GM04503 (cell line): ENCODE measurements at regions not wholly inside any gene's neighbourhood (a gene's known extent, or its start where the extent isn't known, plus 50 kb on each side); places are given as distances from the start of the nearest gene placed in this dataset.

Experiments used
- DNase-seq: peaks from one replicate; pipeline ENCODE4 v3.0.0-alpha.2; 2012; ENCODE audit warnings: low read depth

DNA sequence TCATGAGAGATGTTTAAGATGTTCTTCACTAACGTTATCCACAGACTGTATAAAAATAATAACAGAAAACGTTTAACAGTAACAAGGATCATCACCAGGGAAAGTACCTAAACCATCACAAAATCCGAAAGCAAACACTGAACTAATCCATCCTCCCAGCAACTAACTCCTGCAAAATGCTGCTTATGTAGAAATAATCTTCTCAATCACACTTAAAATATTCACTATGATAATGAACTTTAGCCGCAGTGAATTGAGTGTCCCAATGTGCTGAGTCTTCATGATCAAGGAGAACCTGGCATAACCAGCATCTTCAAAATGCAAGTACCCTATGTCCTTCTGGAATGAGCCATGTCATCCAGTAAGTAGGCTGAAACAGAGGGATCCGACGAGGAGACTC lies 166.1 kb downstream of the LTN1 start:
- no peak for DNase-seq

DNA sequence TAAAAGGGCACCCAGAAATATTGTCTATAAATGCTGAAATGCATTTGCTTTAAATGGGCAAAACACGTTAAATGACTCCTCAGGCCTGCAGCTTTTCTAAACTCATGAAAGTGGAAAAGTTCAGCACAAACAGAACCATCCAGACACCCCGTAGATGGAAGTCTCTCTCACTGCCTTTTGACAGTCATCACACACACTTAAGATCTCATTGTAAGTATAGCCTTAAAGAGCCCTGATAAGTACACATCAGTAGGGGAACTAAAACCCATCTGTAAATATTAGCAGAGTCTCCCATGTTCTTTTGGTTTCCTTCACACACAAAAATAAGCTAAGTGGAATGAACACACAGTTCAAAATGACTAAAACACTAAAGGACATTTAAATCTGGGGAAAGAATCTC lies 166.7 kb downstream of the LTN1 start:
- DNase-seq, result no peak

GRCh38 chr21:28823429-28823828 lies 169.2 kb downstream of the LTN1 start:
- DNase-seq, result no peak

GRCh38 chr21:28822486-28823335 lies 170.0 kb downstream of the LTN1 start:
- peak; percentile 54 for DNase-seq

- no peak for DNase-seq
Measured at GRCh38 chr21:28822123-28822399, 170.6 kb downstream of the LTN1 start.

DNA sequence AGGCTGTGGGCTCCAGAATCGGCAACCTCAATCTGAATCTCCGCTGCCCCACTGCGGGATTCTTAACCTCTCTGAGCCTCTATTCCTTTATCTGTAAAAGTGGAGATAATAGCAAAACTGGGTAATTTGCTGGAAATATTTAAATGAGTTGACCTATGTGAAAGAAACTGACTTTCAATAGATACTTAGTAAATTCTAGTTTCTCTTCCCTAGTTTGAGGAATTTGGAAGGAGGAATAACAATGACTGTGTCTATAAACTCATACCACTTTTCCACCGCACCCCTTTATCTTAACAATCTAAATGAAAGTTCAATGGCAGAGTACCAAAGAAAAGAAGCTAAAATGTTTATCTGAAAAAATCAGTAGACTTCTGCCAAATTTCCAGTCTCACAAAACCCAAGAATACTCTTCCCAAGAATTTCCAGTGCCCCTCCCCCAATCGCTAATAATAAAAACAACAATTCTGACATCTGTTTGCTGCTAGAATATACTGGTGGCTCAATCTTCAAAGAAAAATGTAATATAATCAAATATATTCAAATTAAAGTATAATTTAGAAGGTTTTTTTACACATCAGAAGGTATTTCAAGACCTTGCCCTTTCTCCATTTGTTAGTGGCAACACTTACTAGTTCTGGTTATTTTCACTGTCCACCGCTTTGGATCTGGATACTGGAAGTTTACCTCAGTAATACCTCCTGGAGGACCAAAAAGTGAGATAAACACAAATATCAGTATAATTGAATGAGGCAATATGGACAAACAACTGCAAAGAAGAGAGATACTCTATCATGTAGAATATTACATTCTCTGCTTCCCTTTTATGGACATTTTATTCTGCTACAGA lies 171.2 kb downstream of the LTN1 start:
- DNase-seq, result no peak

- DNase-seq, result peak; percentile 60
Measured at GRCh38 chr21:28818663-28819278, 173.9 kb downstream of the LTN1 start.

GRCh38 chr21:28817871-28818270 lies 174.8 kb downstream of the LTN1 start:
- no peak for DNase-seq

DNA sequence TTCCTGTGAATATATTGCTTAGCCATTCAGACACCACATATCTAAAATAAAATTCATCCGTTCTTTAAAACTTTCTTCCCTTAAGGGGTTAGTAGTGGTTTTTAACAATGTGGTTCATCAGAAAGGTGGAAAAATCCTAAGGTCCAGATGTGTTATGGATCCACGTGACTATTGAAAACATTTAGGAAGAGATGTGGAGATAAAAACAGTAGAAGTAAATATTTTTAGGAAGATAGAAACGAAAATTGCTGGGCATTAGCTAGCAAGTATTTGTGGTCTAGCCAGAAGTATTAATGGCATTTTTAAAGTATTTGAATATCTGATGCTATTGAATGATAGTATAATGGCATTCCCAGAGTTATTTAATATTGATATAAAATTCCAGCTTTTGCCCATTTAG lies 180.8 kb downstream of the LTN1 start:
- no peak for DNase-seq

DNA sequence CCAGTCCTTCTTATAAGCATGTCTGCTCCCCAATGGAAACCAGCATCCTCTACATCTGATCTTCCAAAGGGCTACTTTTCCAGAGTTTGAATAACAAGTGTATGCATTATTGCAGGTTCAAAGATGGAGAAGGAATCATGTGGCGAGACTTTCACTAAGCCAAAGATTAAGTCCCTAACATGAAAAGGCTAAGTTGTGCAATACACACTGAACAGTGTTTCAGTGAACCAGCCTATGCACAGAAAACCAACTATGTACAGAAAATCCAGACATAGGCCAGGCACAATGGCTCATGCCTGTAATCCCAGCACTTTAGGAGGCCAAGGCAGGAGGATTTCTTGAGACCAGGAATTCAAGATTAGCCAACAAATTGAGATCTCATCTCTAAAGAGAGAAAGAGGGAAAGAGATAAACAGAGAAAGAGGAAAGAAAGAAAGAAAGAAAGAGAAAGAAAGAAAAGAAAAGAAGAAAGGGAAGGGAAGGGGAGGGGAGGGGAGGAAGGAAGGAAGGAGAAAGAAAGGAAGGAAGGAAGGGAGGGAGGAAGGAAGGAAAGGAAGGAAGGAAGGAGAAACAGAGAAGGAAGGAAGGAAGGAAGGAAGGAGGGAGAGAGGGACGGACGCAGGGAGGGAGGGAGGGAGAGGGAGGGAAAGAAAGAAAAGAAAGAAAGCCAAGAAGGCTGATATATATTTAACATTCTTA lies 181.7 kb downstream of the LTN1 start:
- DNase-seq, result no peak

GRCh38 chr21:28805885-28806284 lies 186.8 kb downstream of the LTN1 start:
- peak; percentile 65 for DNase-seq

DNA sequence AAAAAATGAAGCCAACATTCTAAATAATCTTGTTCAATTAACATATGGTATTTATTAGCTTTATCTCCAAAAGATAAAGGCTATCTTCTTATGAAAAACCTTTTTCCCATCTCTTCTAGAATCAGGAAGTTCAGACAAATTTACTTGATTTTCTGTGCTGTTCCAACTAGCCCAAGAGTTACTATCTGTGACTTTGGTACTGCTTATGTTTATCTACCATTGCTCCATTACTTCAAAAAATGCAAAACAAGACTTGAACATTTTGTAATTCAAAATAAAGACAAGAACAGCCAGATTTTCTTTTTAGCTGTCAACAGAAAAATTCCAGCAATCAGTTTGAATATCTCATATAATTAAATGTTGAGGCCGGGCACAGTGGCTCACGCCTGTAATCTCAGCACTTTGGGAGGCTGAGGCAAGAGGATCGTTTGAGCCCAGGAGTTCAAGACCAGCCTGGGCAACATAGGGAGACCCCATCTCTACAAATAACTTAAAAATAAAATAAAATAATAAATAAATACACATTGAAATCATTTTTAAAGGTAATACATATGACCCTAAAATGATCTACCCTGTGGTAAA lies 188.5 kb downstream of the LTN1 start:
- no peak for DNase-seq

GRCh38 chr21:28801906-28802305 lies 190.8 kb downstream of the LTN1 start:
- no peak for DNase-seq

GRCh38 chr21:28799926-28800325 lies 192.8 kb downstream of the LTN1 start:
- DNase-seq, result no peak

DNA sequence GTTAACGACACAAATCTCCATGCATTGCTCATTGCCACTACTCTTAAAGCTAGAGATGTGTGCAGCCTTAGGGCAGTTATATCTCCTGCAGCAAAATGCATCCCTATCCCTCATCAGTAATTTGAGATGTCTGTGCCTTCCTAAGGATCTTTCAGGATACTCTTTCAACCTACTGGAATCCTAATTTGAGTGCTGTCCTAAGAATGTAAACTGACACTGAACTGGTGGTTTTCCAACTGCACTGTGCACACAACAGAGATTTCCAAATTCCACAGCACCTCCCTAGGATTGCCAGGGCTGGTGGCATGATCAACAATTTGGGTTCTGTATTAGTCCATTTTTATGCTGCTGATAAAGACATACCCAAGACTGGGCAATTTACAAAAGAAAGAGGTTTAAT lies 193.9 kb downstream of the LTN1 start:
- DNase-seq, result no peak

GRCh38 chr21:28795251-28795650 lies 197.4 kb downstream of the LTN1 start:
- DNase-seq, result no peak

DNA sequence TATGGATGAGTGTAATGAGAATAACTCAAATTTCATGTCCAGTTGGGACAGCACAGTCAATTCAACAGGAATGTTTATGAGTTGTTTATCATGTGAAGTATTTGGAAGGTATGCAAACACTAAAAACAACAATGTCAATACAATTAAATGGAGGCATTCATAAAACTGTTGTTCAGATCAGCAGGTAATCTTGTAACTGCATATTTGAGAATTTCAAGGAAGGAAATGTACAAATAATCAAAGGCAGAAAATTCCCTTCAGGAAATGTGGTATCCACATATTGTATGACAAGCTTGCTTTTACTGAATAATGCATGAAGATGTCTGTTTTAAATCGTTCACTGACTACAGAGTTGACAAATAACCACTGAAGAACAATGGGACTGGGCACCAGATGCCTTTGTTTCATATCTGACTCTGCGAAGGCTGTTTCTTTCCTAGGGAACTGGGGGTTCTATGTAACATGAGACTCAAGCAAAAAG lies 198.3 kb downstream of the LTN1 start:
- DNase-seq, result no peak

- DNase-seq, result no peak
Measured at GRCh38 chr21:28793043-28793442, 199.6 kb downstream of the LTN1 start.

- DNase-seq, result no peak
Measured at GRCh38 chr21:28791595-28792282, 200.9 kb downstream of the LTN1 start.

- no peak for DNase-seq
Measured at GRCh38 chr21:28790335-28790734, 202.3 kb downstream of the LTN1 start.

GRCh38 chr21:28789523-28789922 lies 203.2 kb downstream of the LTN1 start:
- DNase-seq, result no peak
